ENCODE measurements at regions not wholly inside any gene's neighbourhood (a gene's known extent, or its start where the extent isn't known, plus 50 kb on each side); places are given as distances from the start of the nearest gene placed in this dataset.

DNA sequence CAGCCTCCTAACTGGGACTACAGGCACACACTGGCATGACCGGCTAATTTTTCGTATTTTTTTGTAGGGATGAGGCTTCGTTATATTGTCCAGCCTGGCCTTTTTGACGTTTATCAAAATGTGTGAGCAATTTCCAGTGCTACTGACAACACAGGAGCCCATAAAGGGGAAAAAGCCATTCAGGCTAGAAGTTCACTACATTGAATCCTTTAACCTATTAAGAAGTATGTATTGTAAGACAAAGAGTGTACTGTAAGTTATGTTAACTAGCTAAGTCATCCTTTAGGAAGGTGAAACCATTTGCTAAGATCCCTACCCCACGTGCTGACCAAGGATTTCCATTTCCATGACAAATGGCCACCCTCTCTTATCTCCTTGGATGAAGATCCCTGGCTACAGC lies 156.8 kb downstream of the FOXB1 start:
- no peak for TF ChIP-seq CTCF (IDR thresholded peaks at IDR 0.05)
- TF ChIP-seq EZH2 (IDR thresholded peaks at IDR 0.05) = no peak
- no peak for TF ChIP-seq EZH2phosphoT487 (IDR thresholded peaks at IDR 0.05)

Measured in neural progenitor cell (in vitro differentiated cells).